ENCODE measurements at regions not wholly inside any gene's neighbourhood (a gene's known extent, or its start where the extent isn't known, plus 50 kb on each side); places are given as distances from the start of the nearest gene placed in this dataset.

GRCh38 chr19:46944918-46945628 is 74.6 kb upstream of the NPAS1 start:
- DNase-seq (ENCODE audit: low read depth in 2 of 2) = peak in 1 of 2 experiments; percentile 36

GRCh38 chr19:46945694-46946489 is 73.7 kb upstream of the NPAS1 start:
- no peak for DNase-seq (ENCODE audit: low read depth in 2 of 2)

GRCh38 chr19:46946611-46947238 is 72.9 kb upstream of the NPAS1 start:
- DNase-seq (ENCODE audit: low read depth in 2 of 2) = no peak

GRCh38 chr19:46947866-46948265 is 71.8 kb upstream of the NPAS1 start:
- DNase-seq (ENCODE audit: low read depth in 2 of 2) = no peak

GRCh38 chr19:46950526-46951170 is 69.0 kb upstream of the NPAS1 start:
- no peak for DNase-seq (ENCODE audit: low read depth in 2 of 2)

GRCh38 chr19:46951171-46951986 is 68.3 kb upstream of the NPAS1 start:
- DNase-seq (ENCODE audit: low read depth in 2 of 2) = no peak

GRCh38 chr19:46952874-46953273 is 66.8 kb upstream of the NPAS1 start:
- DNase-seq (ENCODE audit: low read depth in 2 of 2) = no peak

GRCh38 chr19:46953955-46954501 is 65.6 kb upstream of the NPAS1 start:
- DNase-seq (ENCODE audit: low read depth in 2 of 2) = no peak

GRCh38 chr19:46954502-46954992 is 65.1 kb upstream of the NPAS1 start:
- no peak for DNase-seq (ENCODE audit: low read depth in 2 of 2)

- DNase-seq (ENCODE audit: low read depth in 2 of 2) = no peak
Observed at GRCh38 chr19:46954993-46955812, 64.4 kb upstream of the NPAS1 start.

- DNase-seq (ENCODE audit: low read depth in 2 of 2) = no peak
Observed at GRCh38 chr19:46955813-46956371, 63.7 kb upstream of the NPAS1 start.

GRCh38 chr19:46958532-46958931 is 61.1 kb upstream of the NPAS1 start:
- no peak for DNase-seq (ENCODE audit: low read depth in 2 of 2)

- no peak for DNase-seq (ENCODE audit: low read depth in 2 of 2)
Observed at GRCh38 chr19:46959894-46960556, 59.6 kb upstream of the NPAS1 start.

GRCh38 chr19:46962030-46962570 is 57.5 kb upstream of the NPAS1 start:
- DNase-seq (ENCODE audit: low read depth in 2 of 2) = no peak

GRCh38 chr19:46963093-46963734 is 56.4 kb upstream of the NPAS1 start:
- DNase-seq (ENCODE audit: low read depth in 2 of 2) = peak; percentile 89 to 90

- no peak for DNase-seq (ENCODE audit: low read depth in 2 of 2)
Observed at GRCh38 chr19:46967578-46968032, 52.0 kb upstream of the NPAS1 start.

Data from fibroblast of skin of left quadriceps (primary cell).